Activated naive CD4-positive, alpha-beta T cell treated with anti-CD3 and anti-CD28 coated beads, Interleukin-2, amount 50 U/mL, for 72 hours (primary cell): ENCODE measurements at regions not wholly inside any gene's neighbourhood (a gene's known extent, or its start where the extent isn't known, plus 50 kb on each side); places are given as distances from the start of the nearest gene placed in this dataset.
A peak's percentile ranks its signal among the peaks of the same experiment; 100 is the strongest.

Experiments used
- ATAC-seq, 2 donors: fragments of 150-1000 bp; cut with Tn5 transposase; 2 replicates each; pipeline ENCODE4 v1.10.0; 2021; ENCODE audit warnings: mild to moderate bottlenecking in 2 of 2, moderate library complexity in 2 of 2
- DNase-seq, 2 donors: peaks; one replicate each; pipeline ENCODE4 v3.0.0; 2021 to 2022; ENCODE audit warnings: low spot score in 2 of 2
- H3K27ac Mint-ChIP-seq, 2 donors: one replicate each; pipeline ENCODE4 v1.8.0; 2022; ENCODE audit warnings: mild to moderate bottlenecking in 2 of 2, mixed read lengths in 2 of 2
- H3K36me3 Mint-ChIP-seq, 2 donors: one replicate each; pipeline ENCODE4 v1.8.0; 2022; ENCODE audit warnings: mixed read lengths in 2 of 2
- H3K9me3 Mint-ChIP-seq, 2 donors: one replicate each; pipeline ENCODE4 v1.8.0; 2022; ENCODE audit warnings: mixed read lengths in 2 of 2

- no peaks in the 10 kb centered on the region for H3K36me3 Mint-ChIP-seq
- H3K9me3 Mint-ChIP-seq: no peaks in the 10 kb centered on the region
These were observed 208.6 kb downstream of the ERMARD start for GRCh38 chr6:169960003-169960344.

GRCh38 chr6:169959136-169960002 is 207.9 kb downstream of the ERMARD start:
- DNase-seq: peak in 1 of 2 donors; percentile 55
- peak; percentile 75 to 77 for ATAC-seq
- no peaks in the 10 kb centered on the region for H3K9me3 Mint-ChIP-seq
- H3K27ac Mint-ChIP-seq: no peak overlapping the region
- H3K36me3 Mint-ChIP-seq: no peaks in the 10 kb centered on the region

More at GRCh38 chr6:169960003-169960344, 208.6 kb downstream of the ERMARD start:
- no peak overlapping the region for H3K27ac Mint-ChIP-seq
- ATAC-seq (no peak), DNase-seq (no peak)

- DNase-seq: no peak
- H3K36me3 Mint-ChIP-seq: no peaks in the 10 kb centered on the region
- ATAC-seq: no peak
- no peak overlapping the region for H3K27ac Mint-ChIP-seq
- H3K9me3 Mint-ChIP-seq: no peaks in the 10 kb centered on the region
These were observed 207.1 kb downstream of the ERMARD start for GRCh38 chr6:169958510-169958909.

- Mint-ChIP-seq H3K36me3 (no peaks in the 10 kb centered on the region), H3K27ac (no peak overlapping the region), H3K9me3 (no peaks in the 10 kb centered on the region)
- DNase-seq (peak in 1 of 2 donors; percentile 48), ATAC-seq (no peak)
These were observed 206.0 kb downstream of the ERMARD start for GRCh38 chr6:169957351-169957963.

- ATAC-seq: no peak
- H3K27ac Mint-ChIP-seq: no peak overlapping the region
- H3K36me3 Mint-ChIP-seq: no peaks in the 10 kb centered on the region
- no peak for DNase-seq
- H3K9me3 Mint-ChIP-seq: no peaks in the 10 kb centered on the region
These were observed 205.2 kb downstream of the ERMARD start for GRCh38 chr6:169956580-169956979.

- no peaks in the 10 kb centered on the region for H3K36me3 Mint-ChIP-seq
- H3K27ac Mint-ChIP-seq: no peak overlapping the region
- H3K9me3 Mint-ChIP-seq: no peaks in the 10 kb centered on the region
These were observed 204.5 kb downstream of the ERMARD start for GRCh38 chr6:169955731-169956437.

GRCh38 chr6:169954977-169955376 is 203.6 kb downstream of the ERMARD start:
- Mint-ChIP-seq H3K27ac (no peak overlapping the region), H3K36me3 (no peaks in the 10 kb centered on the region), H3K9me3 (no peaks in the 10 kb centered on the region)
- DNase-seq (no peak), ATAC-seq (no peak)

More at GRCh38 chr6:169955731-169956437, 204.5 kb downstream of the ERMARD start:
- ATAC-seq (no peak), DNase-seq (peak in 1 of 2 donors; percentile 41)

- no peaks in the 10 kb centered on the region for H3K9me3 Mint-ChIP-seq
- no peak overlapping the region for H3K27ac Mint-ChIP-seq
- DNase-seq: no peak
- no peak for ATAC-seq
- H3K36me3 Mint-ChIP-seq: no peaks in the 10 kb centered on the region
These were observed 202.3 kb downstream of the ERMARD start for GRCh38 chr6:169953686-169954085.

GRCh38 chr6:169950558-169950957 is 199.1 kb downstream of the ERMARD start:
- no peaks in the 10 kb centered on the region for H3K9me3 Mint-ChIP-seq
- ATAC-seq: peak in 1 of 2 donors; percentile 50
- DNase-seq: peak in 1 of 2 donors; percentile 45
- H3K36me3 Mint-ChIP-seq: no peaks in the 10 kb centered on the region
- no peak overlapping the region for H3K27ac Mint-ChIP-seq

- ATAC-seq: no peak
- Mint-ChIP-seq H3K36me3 (peaks cover 0 to under 1% of the 10 kb centered on the region in 2 donors), H3K27ac (no peak overlapping the region), H3K9me3 (no peaks in the 10 kb centered on the region)
- no peak for DNase-seq
These were observed 198.2 kb downstream of the ERMARD start for GRCh38 chr6:169949511-169950097.

- H3K9me3 Mint-ChIP-seq: peaks cover 7 to 19% of the 10 kb centered on the region in 2 donors
- peaks cover 11 to 16% of the 10 kb centered on the region in 2 donors for H3K36me3 Mint-ChIP-seq
- ATAC-seq (no peak), DNase-seq (no peak)
- no peak overlapping the region for H3K27ac Mint-ChIP-seq
These were observed 195.5 kb downstream of the ERMARD start for GRCh38 chr6:169946971-169947370.

GRCh38 chr6:169945117-169945516 is 193.7 kb downstream of the ERMARD start:
- H3K9me3 Mint-ChIP-seq: peaks cover 7 to 19% of the 10 kb centered on the region in 2 donors
- H3K36me3 Mint-ChIP-seq: peaks cover 11 to 16% of the 10 kb centered on the region in 2 donors
- no peak for ATAC-seq
- H3K27ac Mint-ChIP-seq: no peak overlapping the region
- no peak for DNase-seq

- Mint-ChIP-seq H3K27ac (no peak overlapping the region), H3K36me3 (peaks cover 11 to 16% of the 10 kb centered on the region in 2 donors), H3K9me3 (peaks cover 7 to 19% of the 10 kb centered on the region in 2 donors)
- no peak for ATAC-seq
- DNase-seq: no peak
These were observed 193.0 kb downstream of the ERMARD start for GRCh38 chr6:169944415-169944814.

- DNase-seq (no peak), ATAC-seq (no peak)
- peaks cover 7 to 19% of the 10 kb centered on the region in 2 donors for H3K9me3 Mint-ChIP-seq
- H3K27ac Mint-ChIP-seq: no peak overlapping the region
- H3K36me3 Mint-ChIP-seq: peaks cover 11 to 16% of the 10 kb centered on the region in 2 donors
These were observed 192.6 kb downstream of the ERMARD start for GRCh38 chr6:169944061-169944337.

- Mint-ChIP-seq H3K9me3 (peaks cover 7 to 19% of the 10 kb centered on the region in 2 donors), H3K27ac (no peak overlapping the region), H3K36me3 (peaks cover 11 to 16% of the 10 kb centered on the region in 2 donors)
- no peak for DNase-seq
- peak in 1 of 2 donors; percentile 85 for ATAC-seq
These were observed 192.0 kb downstream of the ERMARD start for GRCh38 chr6:169943241-169944060.

GRCh38 chr6:169942173-169942572 is 190.8 kb downstream of the ERMARD start:
- Mint-ChIP-seq H3K36me3 (peaks cover 11 to 16% of the 10 kb centered on the region in 2 donors), H3K9me3 (peaks cover 7 to 19% of the 10 kb centered on the region in 2 donors), H3K27ac (no peak overlapping the region)
- DNase-seq: no peak
- ATAC-seq: no peak
